AG09309 (cell line): ENCODE measurements at regions not wholly inside any gene's neighbourhood (a gene's known extent, or its start where the extent isn't known, plus 50 kb on each side); places are given as distances from the start of the nearest gene placed in this dataset.

Experiments used
- DNase-seq: peaks from one replicate; pipeline ENCODE4 v3.0.0-alpha.2; 2010; ENCODE audit warnings: low read depth
- H3K4me3 ChIP-seq: 2 replicates; pipeline ENCODE4 v1.5.1; 2011; ENCODE audit warnings: mild to moderate bottlenecking, low read depth, low read length, moderate library complexity; ENCODE audit not compliant: control insufficient read depth
- TF ChIP-seq, protein P1 (sequence below): IDR thresholded peaks from 2 replicates; pipeline ENCODE4 v1.5.1; 2011; ENCODE audit warnings: mild to moderate bottlenecking, low read depth, low read length, inconsistent platforms; ENCODE audit not compliant: insufficient read depth, control insufficient read depth; ENCODE audit errors: missing control alignments

DNA sequence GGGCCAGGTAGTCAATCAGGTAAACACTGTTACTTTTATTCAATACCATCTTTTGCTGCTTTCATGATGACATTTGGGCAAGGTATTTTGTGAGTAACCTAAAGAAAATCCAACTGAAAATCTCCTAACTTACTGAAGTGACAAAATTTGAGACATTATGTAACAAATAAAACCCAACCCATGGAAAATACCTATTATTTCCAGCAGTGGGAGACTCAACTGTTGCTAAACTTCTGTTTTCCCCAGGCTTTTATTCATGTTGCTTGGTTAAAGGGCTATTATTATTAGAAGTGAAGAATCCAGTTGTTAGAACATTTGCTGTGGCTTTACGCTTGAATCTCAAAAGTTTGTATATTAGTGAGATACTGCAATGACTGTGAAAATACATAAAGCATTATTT is 215.9 kb downstream of the MDFIC start:
- no peak overlapping the region for H3K4me3 ChIP-seq
- TF ChIP-seq, protein P1, sequence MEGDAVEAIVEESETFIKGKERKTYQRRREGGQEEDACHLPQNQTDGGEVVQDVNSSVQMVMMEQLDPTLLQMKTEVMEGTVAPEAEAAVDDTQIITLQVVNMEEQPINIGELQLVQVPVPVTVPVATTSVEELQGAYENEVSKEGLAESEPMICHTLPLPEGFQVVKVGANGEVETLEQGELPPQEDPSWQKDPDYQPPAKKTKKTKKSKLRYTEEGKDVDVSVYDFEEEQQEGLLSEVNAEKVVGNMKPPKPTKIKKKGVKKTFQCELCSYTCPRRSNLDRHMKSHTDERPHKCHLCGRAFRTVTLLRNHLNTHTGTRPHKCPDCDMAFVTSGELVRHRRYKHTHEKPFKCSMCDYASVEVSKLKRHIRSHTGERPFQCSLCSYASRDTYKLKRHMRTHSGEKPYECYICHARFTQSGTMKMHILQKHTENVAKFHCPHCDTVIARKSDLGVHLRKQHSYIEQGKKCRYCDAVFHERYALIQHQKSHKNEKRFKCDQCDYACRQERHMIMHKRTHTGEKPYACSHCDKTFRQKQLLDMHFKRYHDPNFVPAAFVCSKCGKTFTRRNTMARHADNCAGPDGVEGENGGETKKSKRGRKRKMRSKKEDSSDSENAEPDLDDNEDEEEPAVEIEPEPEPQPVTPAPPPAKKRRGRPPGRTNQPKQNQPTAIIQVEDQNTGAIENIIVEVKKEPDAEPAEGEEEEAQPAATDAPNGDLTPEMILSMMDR = no peak
- DNase-seq = no peak

DNA sequence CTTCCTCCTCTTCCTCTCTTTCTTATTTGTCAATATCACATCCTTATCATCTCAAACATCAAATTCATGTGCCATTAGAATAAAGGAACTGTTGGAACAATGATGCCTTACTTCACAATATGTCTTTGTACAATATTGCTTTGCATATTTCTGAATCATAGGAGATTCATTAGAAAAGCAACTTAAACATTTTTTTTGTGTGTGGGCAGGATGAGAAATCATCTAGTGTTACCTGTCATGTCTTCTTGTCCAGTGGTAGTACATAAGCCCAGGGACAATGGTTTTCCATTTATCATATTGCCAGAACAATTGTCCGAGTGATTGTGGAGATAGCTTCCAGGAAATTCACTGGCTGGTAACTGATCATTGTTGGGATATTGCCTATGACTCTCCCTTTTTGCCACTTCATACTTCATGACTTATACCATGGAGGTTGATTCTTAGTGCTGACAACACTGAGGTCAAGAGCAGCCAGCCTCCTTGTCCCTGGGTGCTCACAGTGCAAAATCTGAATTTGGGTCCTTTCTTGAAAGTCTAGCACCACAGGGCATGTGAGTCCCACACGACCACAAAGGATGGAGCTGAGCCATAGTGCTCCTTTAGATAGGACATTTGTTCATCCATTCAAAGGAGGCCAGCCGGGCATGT is 215.0 kb downstream of the MDFIC start:
- DNase-seq = no peak
- no peak overlapping the region for H3K4me3 ChIP-seq
- TF ChIP-seq, protein P1 = no peak

DNA sequence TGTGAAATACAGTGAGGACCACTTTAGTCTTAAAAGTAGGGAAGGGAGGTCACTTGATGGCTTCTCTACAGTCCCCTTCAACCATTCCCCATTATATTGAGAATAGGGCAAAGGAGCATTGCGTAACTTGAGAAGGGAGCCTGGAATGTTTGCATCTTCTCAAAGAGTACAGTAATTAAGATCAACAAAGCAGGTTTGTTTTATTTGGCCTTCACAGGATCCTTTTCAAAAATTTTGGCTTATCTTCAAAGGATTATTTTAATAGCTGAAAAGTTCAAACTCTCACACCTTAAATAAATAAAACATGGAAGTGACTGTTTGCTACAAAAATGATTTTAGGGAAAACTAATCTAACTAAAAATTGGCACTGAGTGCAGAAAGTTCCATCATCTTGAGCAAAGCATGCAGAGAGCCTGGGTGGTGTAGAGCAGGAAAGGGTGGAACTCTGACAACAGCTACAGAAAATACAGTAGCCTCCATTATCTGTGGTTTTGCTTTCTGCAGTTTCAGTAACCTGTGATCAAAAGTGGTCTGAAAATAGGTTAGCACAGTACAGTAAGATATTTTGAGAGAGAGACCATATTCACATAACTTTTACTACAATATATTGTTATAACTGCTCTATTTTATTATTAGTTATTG is 214.0 kb downstream of the MDFIC start:
- no peak for DNase-seq
- no peak overlapping the region for H3K4me3 ChIP-seq
- TF ChIP-seq, protein P1 = no peak

DNA sequence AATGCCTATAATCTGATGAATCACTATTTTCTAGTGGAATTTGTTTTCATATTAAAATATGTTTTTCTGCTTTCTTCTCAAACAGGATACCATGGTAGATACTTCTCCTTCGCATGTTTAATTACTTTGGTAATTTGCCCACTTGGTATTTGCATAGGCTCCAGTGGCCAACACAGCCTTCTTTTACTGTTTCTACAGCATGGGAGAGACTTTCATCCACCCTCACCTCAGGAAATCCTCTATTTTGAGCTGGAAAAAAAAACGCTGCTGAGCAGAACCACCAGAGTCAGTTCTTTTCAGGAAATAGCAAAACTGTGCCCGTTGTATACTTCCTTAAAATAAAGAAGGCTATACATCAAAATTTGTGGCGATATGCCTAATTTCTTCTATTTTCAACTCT is 213.3 kb downstream of the MDFIC start:
- TF ChIP-seq, protein P1 = no peak
- no peak for DNase-seq
- no peak overlapping the region for H3K4me3 ChIP-seq

DNA sequence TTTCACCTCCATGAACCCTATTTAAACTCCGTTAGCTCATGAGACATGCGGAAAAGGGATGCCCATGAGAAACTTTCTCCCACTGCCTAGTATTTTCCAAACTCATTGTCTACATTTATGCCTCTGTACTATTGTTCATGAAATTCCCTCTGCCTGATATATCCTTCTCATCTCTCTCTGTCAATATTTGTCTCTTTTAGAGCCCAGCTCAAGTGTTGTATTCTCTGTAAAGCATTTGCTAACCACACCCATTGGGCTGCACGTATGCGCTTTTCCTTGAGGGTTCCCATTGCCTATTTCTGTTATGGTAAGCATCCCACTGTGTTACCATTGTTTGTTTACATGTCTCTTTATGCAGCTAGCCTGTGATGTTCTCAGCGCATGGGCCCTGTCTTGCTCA is 211.4 kb downstream of the MDFIC start:
- TF ChIP-seq, protein P1 = no peak
- H3K4me3 ChIP-seq = no peak overlapping the region
- no peak for DNase-seq

DNA sequence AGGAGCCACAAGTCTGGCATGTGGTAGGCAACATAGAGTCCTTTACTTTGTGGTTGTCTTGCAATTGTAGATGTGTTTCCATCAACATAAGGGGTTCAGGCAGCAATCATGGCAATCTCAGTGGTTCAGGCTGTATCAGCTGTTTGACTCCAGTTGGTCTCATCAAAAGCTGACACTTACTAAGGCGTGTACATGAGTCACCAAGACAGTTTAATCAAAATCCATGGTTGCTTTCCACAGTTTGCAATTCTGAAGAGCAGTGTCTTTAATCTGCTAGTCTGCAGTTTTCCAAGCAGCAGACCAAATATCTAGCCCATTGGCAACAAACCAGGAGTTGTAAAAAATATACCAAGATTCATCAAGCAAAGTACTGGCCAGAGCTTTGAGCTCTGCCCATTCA is 210.2 kb downstream of the MDFIC start:
- H3K4me3 ChIP-seq = no peak overlapping the region
- DNase-seq = no peak
- TF ChIP-seq, protein P1 = no peak
